Neural cell (in vitro differentiated cells): ENCODE measurements at regions not wholly inside any gene's neighbourhood (a gene's known extent, or its start where the extent isn't known, plus 50 kb on each side); places are given as distances from the start of the nearest gene placed in this dataset.

ENCODE experiments used
- H2AFZ ChIP-seq: fragments of 200-600, 300-800 bp; sonication (generic), shearing (Covaris generic); 2 replicates; pipeline ENCODE4 v1.6.0; 2014; ENCODE audit warnings: low read depth, mild to moderate bottlenecking, antibody characterized with exemption, low read length, moderate library complexity
- H3F3A ChIP-seq: fragments of 200-600 bp; shearing (Covaris generic); 2 replicates; pipeline ENCODE4 v1.6.1; 2016; ENCODE audit warnings: mild to moderate bottlenecking, moderate library complexity, mixed read lengths, antibody characterized with exemption, low read length; ENCODE audit not compliant: insufficient read depth, poor library complexity, severe bottlenecking
- H3K27ac ChIP-seq: fragments of 200-600, 300-800 bp; sonication (generic), shearing (Covaris generic); 2 replicates; pipeline ENCODE4 v1.5.1; 2014; ENCODE audit warnings: mild to moderate bottlenecking, low read length, moderate library complexity
- H3K27me3 ChIP-seq: fragments of 300-800, 200-600 bp; sonication (generic), shearing (Covaris generic); 2 replicates; pipeline ENCODE4 v1.6.0; 2014; ENCODE audit warnings: mild to moderate bottlenecking, low read depth, low read length, moderate library complexity; ENCODE audit not compliant: insufficient read depth
- H3K36me3 ChIP-seq: fragments of 300-800, 200-600 bp; sonication (generic), shearing (Covaris generic); 2 replicates; pipeline ENCODE4 v1.5.1; 2014; ENCODE audit warnings: mild to moderate bottlenecking, antibody characterized with exemption, low read length, moderate library complexity; ENCODE audit not compliant: insufficient read depth
- H3K4me2 ChIP-seq: fragments of 300-800, 200-600 bp; sonication (generic), shearing (Covaris generic); 2 replicates; pipeline ENCODE4 v1.6.0; 2014; ENCODE audit warnings: mild to moderate bottlenecking, low read length
- H3K4me3 ChIP-seq: fragments of 300-800, 200-600 bp; sonication (generic), shearing (Covaris generic); 2 replicates; pipeline ENCODE4 v1.5.1; 2014; ENCODE audit warnings: mild to moderate bottlenecking, low read length, moderate library complexity
- H3K79me2 ChIP-seq: fragments of 200-600 bp; shearing (Covaris generic); replicated peaks from 2 replicates; pipeline ENCODE4 v1.6.0; 2014; ENCODE audit warnings: mild to moderate bottlenecking, low read length, moderate library complexity; ENCODE audit not compliant: insufficient read depth
- H3K9ac ChIP-seq: fragments of 300-800, 200-600 bp; sonication (generic), shearing (Covaris generic); 2 replicates; pipeline ENCODE4 v1.6.1; 2016; ENCODE audit warnings: mild to moderate bottlenecking, low read length, mixed read lengths
- H3K9me2 ChIP-seq: fragments of 200-600 bp; shearing (Covaris generic); 2 replicates; pipeline ENCODE4 v1.6.1; 2016; ENCODE audit warnings: mild to moderate bottlenecking, low read length, mixed read lengths; ENCODE audit not compliant: insufficient read depth
- H3K9me3 ChIP-seq: fragments of 200-600, 300-800 bp; sonication (generic), shearing (Covaris generic); 2 replicates; pipeline ENCODE4 v1.6.1; 2016; ENCODE audit warnings: mild to moderate bottlenecking, mixed run types, low read length, moderate library complexity, mixed read lengths
- H4K20me1 ChIP-seq: fragments of 200-600 bp; shearing (Covaris generic); 2 replicates; pipeline ENCODE4 v1.6.1; 2016; ENCODE audit warnings: mild to moderate bottlenecking, mixed run types; ENCODE audit not compliant: insufficient read depth
- EP300 ChIP-seq: fragments of 450-650 bp; conservative IDR thresholded peaks from 2 replicates; pipeline ENCODE4 v1.6.1; 2014; ENCODE audit warnings: antibody characterized with exemption, mild to moderate bottlenecking, moderate library complexity; ENCODE audit not compliant: poor library complexity, severe bottlenecking
- EZH2 ChIP-seq: fragments of 200-600, 300-800 bp; shearing (Covaris generic), sonication (generic); IDR thresholded peaks from 2 replicates; pipeline ENCODE4 v1.6.1; 2014; ENCODE audit warnings: antibody characterized with exemption, low read length, borderline replicate concordance, mild to moderate bottlenecking; ENCODE audit not compliant: insufficient read depth, poor library complexity, severe bottlenecking
- MXI1 ChIP-seq: fragments of 450-650 bp; conservative IDR thresholded peaks from 2 replicates; pipeline ENCODE4 v1.6.1; 2014; ENCODE audit warnings: antibody characterized with exemption, mild to moderate bottlenecking; ENCODE audit not compliant: poor library complexity, severe bottlenecking
- POLR2AphosphoS5 ChIP-seq: IDR thresholded peaks from 2 replicates; pipeline ENCODE4 v1.6.1; 2012
- RAD21 ChIP-seq: fragments of 450-650 bp; conservative IDR thresholded peaks from 2 replicates; pipeline ENCODE4 v1.6.1; 2014; ENCODE audit warnings: antibody characterized with exemption, mild to moderate bottlenecking, moderate library complexity
- SMC3 ChIP-seq: fragments of 450-650 bp; conservative IDR thresholded peaks from 2 replicates; pipeline ENCODE4 v1.6.1; 2014; ENCODE audit warnings: antibody characterized with exemption, mild to moderate bottlenecking, moderate library complexity; ENCODE audit not compliant: poor library complexity
- TAF1 ChIP-seq: IDR thresholded peaks from 2 replicates; pipeline ENCODE4 v1.6.1; 2012; ENCODE audit warnings: low read depth
- TF ChIP-seq, protein P1 (sequence below): IDR thresholded peaks from 2 replicates; pipeline ENCODE4 v1.6.1; 2012; ENCODE audit warnings: borderline replicate concordance
- TF ChIP-seq, protein P2 (sequence below): fragments of 450-650 bp; IDR thresholded peaks from 2 replicates; pipeline ENCODE4 v1.5.1; 2014; ENCODE audit warnings: antibody characterized with exemption, mild to moderate bottlenecking, moderate library complexity; ENCODE audit not compliant: poor library complexity, severe bottlenecking

DNA sequence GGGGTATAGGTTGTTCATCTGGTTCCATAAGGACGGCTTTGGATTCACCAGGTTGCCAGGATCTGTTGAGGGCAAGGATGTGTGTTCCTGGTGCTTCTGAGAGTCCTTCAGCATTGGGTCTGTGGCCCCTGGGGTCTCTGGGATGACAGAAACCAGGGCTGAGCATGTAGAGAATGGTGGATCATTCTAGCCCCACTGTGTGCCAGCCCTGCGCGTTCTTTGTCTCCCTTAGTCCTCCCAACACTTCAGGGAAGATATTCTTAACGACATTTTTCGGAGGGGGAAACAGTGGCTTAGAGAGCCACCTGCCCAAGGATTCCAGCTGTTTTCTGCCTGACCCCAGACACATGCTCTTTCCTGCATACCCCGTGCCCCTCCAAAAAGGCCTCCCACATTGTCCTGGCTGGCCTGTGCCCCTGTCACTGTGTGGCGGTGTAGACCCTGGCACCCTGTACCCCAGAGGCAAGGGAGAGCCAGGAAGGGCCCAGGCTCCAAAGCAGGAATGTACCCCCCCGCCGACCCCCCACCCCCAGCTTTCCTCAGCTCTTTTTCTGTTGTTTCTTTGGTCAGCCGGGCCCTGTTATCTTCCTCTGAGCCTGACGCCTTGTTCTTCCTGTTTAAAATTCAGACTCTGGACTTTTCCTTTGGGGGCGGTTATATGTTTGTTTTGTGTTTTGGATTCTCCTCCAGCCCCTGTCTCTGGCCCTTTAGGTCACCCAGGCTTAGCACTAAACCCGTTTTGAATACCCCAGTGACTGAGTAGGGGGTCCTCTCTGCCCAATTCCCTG, 57.8 kb upstream of the SMAD6 start:
- H3K27ac ChIP-seq, result no peak overlapping the region
- no peaks in the 10 kb centered on the region for H3K9me2 ChIP-seq
- no peaks in the 10 kb centered on the region for H3F3A ChIP-seq
- H2AFZ ChIP-seq, result no peak overlapping the region
- H3K4me2 ChIP-seq, result no peak overlapping the region
- H3K79me2 ChIP-seq, result no peaks in the 10 kb centered on the region
- TF ChIP-seq EZH2 (no peak), MXI1 (no peak), POLR2AphosphoS5 (no peak), EP300 (no peak), SMC3 (no peak)
- TF ChIP-seq, protein P1, sequence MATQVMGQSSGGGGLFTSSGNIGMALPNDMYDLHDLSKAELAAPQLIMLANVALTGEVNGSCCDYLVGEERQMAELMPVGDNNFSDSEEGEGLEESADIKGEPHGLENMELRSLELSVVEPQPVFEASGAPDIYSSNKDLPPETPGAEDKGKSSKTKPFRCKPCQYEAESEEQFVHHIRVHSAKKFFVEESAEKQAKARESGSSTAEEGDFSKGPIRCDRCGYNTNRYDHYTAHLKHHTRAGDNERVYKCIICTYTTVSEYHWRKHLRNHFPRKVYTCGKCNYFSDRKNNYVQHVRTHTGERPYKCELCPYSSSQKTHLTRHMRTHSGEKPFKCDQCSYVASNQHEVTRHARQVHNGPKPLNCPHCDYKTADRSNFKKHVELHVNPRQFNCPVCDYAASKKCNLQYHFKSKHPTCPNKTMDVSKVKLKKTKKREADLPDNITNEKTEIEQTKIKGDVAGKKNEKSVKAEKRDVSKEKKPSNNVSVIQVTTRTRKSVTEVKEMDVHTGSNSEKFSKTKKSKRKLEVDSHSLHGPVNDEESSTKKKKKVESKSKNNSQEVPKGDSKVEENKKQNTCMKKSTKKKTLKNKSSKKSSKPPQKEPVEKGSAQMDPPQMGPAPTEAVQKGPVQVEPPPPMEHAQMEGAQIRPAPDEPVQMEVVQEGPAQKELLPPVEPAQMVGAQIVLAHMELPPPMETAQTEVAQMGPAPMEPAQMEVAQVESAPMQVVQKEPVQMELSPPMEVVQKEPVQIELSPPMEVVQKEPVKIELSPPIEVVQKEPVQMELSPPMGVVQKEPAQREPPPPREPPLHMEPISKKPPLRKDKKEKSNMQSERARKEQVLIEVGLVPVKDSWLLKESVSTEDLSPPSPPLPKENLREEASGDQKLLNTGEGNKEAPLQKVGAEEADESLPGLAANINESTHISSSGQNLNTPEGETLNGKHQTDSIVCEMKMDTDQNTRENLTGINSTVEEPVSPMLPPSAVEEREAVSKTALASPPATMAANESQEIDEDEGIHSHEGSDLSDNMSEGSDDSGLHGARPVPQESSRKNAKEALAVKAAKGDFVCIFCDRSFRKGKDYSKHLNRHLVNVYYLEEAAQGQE, result no peak
- no peak overlapping the region for H3K4me3 ChIP-seq
- no peaks in the 10 kb centered on the region for H3K9me3 ChIP-seq
- H4K20me1 ChIP-seq, result no peaks in the 10 kb centered on the region
- H3K9ac ChIP-seq, result no peak overlapping the region
- H3K36me3 ChIP-seq, result no peaks in the 10 kb centered on the region
- no peaks in the 10 kb centered on the region for H3K27me3 ChIP-seq

DNA sequence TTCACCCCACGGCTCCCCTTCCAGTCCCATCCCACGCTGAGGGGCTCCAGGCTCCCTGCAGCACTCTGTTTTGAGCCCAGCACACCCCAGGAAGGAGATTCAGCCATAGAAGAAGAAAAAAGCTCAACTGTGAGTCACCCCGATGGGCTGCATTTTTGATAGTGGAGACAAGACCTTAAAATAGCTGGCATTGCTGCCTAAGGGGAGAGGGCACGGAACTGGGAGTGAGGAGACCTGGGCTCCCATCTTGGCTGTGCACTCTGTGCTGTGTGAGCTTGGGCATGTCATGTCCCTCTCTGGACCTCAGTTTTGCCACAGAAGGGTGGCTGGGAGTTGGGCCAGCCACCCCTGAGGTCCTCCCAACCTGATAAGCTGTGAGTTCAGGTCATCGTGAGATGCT, 57.2 kb upstream of the SMAD6 start:
- Histone ChIP-seq H3K27ac (no peak overlapping the region), H3K4me2 (no peak overlapping the region), H3K9me2 (no peaks in the 10 kb centered on the region), H3K79me2 (no peaks in the 10 kb centered on the region), H4K20me1 (no peaks in the 10 kb centered on the region), H3K27me3 (no peaks in the 10 kb centered on the region), H2AFZ (no peak overlapping the region), H3K36me3 (no peaks in the 10 kb centered on the region), H3K9ac (no peak overlapping the region), H3K4me3 (no peak overlapping the region), H3K9me3 (no peaks in the 10 kb centered on the region), H3F3A (no peaks in the 10 kb centered on the region)
- TF ChIP-seq TAF1 (no peak), POLR2AphosphoS5 (no peak), EP300 (no peak)

DNA sequence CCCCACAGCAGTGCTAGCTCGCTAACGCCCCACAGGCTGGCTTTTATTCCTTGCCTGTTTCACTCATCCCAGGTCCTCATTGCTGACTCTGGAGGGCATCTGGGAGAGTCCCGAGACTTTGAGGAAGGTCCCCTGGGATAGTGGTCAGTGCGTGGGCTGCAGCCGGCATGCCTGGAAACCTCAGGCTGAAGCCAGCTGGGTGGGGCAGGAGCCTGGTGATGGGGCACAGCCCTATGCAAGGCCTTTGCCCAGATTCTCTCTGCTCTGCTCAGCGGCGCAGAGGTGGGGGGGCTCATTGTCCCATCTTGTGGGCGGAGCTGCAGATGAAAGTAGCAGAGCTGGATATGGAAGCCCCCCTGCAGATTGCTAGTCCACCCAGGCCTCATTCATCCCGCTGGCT, 55.7 kb upstream of the SMAD6 start:
- H3K9me3 ChIP-seq, result no peaks in the 10 kb centered on the region
- no peak overlapping the region for H3K9ac ChIP-seq
- no peaks in the 10 kb centered on the region for H4K20me1 ChIP-seq
- no peaks in the 10 kb centered on the region for H3K79me2 ChIP-seq
- no peak overlapping the region for H3K4me2 ChIP-seq
- no peaks in the 10 kb centered on the region for H3K36me3 ChIP-seq
- H3K27ac ChIP-seq, result no peak overlapping the region
- no peaks in the 10 kb centered on the region for H3K27me3 ChIP-seq
- TF ChIP-seq TAF1 (no peak), EP300 (no peak), MXI1 (no peak), SMC3 (no peak), POLR2AphosphoS5 (no peak), RAD21 (no peak), EZH2 (no peak)
- TF ChIP-seq, protein P1, result no peak
- TF ChIP-seq, protein P2, sequence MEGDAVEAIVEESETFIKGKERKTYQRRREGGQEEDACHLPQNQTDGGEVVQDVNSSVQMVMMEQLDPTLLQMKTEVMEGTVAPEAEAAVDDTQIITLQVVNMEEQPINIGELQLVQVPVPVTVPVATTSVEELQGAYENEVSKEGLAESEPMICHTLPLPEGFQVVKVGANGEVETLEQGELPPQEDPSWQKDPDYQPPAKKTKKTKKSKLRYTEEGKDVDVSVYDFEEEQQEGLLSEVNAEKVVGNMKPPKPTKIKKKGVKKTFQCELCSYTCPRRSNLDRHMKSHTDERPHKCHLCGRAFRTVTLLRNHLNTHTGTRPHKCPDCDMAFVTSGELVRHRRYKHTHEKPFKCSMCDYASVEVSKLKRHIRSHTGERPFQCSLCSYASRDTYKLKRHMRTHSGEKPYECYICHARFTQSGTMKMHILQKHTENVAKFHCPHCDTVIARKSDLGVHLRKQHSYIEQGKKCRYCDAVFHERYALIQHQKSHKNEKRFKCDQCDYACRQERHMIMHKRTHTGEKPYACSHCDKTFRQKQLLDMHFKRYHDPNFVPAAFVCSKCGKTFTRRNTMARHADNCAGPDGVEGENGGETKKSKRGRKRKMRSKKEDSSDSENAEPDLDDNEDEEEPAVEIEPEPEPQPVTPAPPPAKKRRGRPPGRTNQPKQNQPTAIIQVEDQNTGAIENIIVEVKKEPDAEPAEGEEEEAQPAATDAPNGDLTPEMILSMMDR, result no peak
- H2AFZ ChIP-seq, result no peak overlapping the region
- H3K4me3 ChIP-seq, result no peak overlapping the region
- no peaks in the 10 kb centered on the region for H3K9me2 ChIP-seq
- no peaks in the 10 kb centered on the region for H3F3A ChIP-seq
